Stomach (tissue), 4 donors: ENCODE measurements at regions not wholly inside any gene's neighbourhood (a gene's known extent, or its start where the extent isn't known, plus 50 kb on each side); places are given as distances from the start of the nearest gene placed in this dataset.

Source experiments
- POLR2A ChIP-seq, 4 donors: fragments of 450-650 bp; IDR thresholded peaks; one replicate each; pipeline ENCODE4 v1.6.1; 2016; ENCODE audit warnings: antibody characterized with exemption in 4 of 4, control low read depth in 2 of 4, mild to moderate bottlenecking in 1 of 4, moderate library complexity in 1 of 4
- TF ChIP-seq, protein P1 (sequence below), 7 experiments: fragments of 450-650 bp in 4 of 7; fragments of 200-600 bp in 3 of 7; sonication (generic) in 3 of 7; IDR thresholded peaks; one replicate each; pipeline ENCODE4 v1.5.1; 2016 to 2019; ENCODE audit warnings: antibody characterized with exemption in 7 of 7, control low read depth in 2 of 7, mild to moderate bottlenecking in 1 of 7

DNA sequence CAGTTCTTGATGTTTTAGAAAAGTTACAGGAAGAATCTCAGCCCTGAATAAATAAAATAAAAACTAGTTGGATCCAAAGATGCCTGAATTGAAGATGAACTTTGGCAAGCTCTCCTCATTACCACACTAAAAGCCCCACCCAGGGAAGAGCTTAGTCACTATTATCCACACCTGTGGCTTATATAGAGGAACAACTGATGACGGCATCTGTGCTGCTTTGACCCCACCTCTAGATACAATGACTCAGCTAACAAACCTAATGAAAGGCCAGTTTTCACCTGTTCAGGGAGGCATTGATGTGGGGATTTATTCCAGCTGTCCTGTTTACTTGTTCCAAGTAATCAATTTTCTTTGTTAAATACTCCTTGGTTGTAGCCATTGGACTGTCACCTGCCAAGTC, 604.7 kb upstream of the EPHA6 start:
- no peak for TF ChIP-seq POLR2A (IDR thresholded peaks at IDR 0.05)
- TF ChIP-seq, protein P1, sequence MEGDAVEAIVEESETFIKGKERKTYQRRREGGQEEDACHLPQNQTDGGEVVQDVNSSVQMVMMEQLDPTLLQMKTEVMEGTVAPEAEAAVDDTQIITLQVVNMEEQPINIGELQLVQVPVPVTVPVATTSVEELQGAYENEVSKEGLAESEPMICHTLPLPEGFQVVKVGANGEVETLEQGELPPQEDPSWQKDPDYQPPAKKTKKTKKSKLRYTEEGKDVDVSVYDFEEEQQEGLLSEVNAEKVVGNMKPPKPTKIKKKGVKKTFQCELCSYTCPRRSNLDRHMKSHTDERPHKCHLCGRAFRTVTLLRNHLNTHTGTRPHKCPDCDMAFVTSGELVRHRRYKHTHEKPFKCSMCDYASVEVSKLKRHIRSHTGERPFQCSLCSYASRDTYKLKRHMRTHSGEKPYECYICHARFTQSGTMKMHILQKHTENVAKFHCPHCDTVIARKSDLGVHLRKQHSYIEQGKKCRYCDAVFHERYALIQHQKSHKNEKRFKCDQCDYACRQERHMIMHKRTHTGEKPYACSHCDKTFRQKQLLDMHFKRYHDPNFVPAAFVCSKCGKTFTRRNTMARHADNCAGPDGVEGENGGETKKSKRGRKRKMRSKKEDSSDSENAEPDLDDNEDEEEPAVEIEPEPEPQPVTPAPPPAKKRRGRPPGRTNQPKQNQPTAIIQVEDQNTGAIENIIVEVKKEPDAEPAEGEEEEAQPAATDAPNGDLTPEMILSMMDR (IDR thresholded peaks at IDR 0.05), result no peak
